Thyroid gland (tissue), 4 donors: ENCODE measurements at regions not wholly inside any gene's neighbourhood (a gene's known extent, or its start where the extent isn't known, plus 50 kb on each side); places are given as distances from the start of the nearest gene placed in this dataset.

ENCODE experiments used
- POLR2A ChIP-seq, 2 donors: fragments of 450-650 bp; IDR thresholded peaks; one replicate each; pipeline ENCODE4 v1.6.1; 2017; ENCODE audit warnings: antibody characterized with exemption in 2 of 2, mild to moderate bottlenecking in 2 of 2, moderate library complexity in 1 of 2
- TF ChIP-seq, protein P1 (sequence below), 6 experiments: fragments of 200-600 bp in 3 of 6; fragments of 450-650 bp in 3 of 6; sonication (generic) in 3 of 6; IDR thresholded peaks; one replicate each; pipeline ENCODE4 v1.5.1; 2016 to 2019; ENCODE audit warnings: antibody characterized with exemption in 6 of 6, mild to moderate bottlenecking in 2 of 6, inconsistent platforms in 1 of 6, moderate library complexity in 1 of 6

DNA sequence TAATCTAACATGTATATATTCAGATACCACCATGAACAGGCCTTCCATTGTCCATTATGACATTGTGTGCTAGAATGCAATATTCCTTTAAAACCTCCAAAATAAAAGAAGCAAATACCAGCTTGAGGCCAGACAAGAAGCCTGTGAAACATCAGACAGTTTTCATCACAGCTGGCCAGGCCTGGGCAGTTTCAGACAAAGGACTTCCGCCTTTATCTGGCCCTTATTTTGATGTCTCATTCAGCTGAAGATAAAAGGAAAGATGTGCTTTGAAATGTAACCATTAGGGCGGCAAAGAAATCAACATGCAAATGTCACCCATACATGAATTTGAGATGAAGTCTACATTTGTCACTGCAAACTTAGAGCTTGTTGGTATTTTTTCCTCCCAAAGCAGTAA, 737.5 kb downstream of the KCNJ2 start:
- TF ChIP-seq, protein P1, sequence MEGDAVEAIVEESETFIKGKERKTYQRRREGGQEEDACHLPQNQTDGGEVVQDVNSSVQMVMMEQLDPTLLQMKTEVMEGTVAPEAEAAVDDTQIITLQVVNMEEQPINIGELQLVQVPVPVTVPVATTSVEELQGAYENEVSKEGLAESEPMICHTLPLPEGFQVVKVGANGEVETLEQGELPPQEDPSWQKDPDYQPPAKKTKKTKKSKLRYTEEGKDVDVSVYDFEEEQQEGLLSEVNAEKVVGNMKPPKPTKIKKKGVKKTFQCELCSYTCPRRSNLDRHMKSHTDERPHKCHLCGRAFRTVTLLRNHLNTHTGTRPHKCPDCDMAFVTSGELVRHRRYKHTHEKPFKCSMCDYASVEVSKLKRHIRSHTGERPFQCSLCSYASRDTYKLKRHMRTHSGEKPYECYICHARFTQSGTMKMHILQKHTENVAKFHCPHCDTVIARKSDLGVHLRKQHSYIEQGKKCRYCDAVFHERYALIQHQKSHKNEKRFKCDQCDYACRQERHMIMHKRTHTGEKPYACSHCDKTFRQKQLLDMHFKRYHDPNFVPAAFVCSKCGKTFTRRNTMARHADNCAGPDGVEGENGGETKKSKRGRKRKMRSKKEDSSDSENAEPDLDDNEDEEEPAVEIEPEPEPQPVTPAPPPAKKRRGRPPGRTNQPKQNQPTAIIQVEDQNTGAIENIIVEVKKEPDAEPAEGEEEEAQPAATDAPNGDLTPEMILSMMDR (IDR thresholded peaks at IDR 0.05), result no peak
- no peak for TF ChIP-seq POLR2A (IDR thresholded peaks at IDR 0.05)
